HG03025 (cell line): ENCODE measurements at regions not wholly inside any gene's neighbourhood (a gene's known extent, or its start where the extent isn't known, plus 50 kb on each side); places are given as distances from the start of the nearest gene placed in this dataset.

ENCODE experiments used
- ATAC-seq: cut with Tn5 transposase; IDR thresholded peaks from one replicate; pipeline ENCODE4 v1.9.1; 2021; ENCODE audit warnings: mild to moderate bottlenecking, moderate library complexity; ENCODE audit not compliant: unreplicated experiment, low FRiP score

DNA sequence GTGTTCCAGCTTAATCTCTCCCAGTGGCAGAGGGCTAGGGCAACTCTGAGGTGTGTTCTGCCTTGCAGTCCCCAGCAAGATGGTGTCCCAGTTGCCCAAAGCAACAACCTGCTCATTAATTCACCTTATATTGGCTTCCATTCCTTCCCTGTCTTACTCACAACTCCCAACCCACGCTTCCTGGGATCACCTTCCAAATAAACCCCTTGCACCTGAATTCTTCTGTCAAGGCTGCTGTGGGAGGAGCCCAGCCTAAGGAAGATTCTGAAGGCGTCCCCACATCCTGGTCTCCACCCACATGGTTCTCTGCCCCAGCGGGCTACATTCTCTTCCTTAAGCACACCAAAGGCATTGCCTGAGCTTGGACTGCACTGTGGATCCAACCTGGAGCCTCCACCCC, 116.6 kb upstream of the MAFB start:
- no peak for ATAC-seq

DNA sequence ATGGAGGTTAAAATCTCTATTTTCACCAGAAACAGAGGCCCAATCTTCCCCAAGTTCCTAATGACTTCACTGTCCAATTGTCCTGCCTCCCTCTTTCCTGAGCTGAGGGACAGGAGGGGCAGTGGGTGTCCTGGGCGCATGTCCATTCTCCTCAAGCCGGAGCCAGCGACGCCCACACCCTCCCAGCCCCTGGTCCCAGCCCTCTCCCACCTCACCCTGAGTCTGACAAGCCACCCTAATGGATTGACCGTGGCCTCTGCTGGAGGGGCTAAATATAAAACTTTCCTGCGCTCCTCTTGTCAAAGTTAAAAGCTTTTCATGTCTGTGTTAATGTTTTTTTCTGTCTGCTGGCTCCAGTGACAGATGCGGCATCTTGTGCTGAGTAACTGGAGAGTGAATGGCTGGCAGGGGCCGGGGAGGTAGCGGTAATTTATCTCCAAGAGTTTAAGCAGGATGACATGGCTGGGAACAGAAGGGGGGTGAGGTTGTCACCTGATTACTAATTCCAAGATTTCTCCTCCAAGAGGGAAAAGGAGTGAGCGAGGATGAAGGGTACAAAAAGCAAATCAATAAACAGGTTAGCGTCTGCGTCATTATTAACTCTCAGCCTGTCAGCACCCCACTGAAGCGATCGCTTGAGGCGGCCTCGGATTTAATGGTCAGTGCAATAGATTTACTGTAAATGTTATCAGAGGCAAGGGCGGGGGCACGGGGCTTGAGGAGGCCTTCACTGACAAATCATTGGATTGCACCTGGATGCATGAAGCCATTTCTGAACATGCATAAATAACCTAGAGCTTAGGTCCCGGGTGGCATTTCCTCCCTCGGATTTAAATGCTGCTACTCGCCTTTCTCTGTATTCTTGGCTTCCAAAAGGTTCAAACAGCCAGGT, 118.1 kb upstream of the MAFB start:
- no peak for ATAC-seq

DNA sequence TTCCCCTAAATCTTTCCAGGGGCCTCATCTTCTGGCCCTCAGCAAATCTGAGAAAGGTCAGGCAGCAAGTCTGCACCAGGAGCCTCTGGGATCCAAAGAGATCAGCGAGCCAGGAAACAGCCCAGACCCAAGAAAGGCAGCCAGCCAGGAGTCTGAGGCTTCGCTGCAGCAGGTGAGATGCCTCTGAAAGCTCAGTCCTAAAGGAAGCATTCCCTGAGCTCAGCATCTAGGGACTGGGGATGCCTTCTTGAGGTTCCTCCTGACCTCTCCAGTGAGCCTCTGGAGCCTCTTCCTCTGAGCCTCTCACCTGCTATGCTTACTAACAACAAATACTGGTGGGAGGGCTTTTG, 118.8 kb upstream of the MAFB start:
- no peak for ATAC-seq

DNA sequence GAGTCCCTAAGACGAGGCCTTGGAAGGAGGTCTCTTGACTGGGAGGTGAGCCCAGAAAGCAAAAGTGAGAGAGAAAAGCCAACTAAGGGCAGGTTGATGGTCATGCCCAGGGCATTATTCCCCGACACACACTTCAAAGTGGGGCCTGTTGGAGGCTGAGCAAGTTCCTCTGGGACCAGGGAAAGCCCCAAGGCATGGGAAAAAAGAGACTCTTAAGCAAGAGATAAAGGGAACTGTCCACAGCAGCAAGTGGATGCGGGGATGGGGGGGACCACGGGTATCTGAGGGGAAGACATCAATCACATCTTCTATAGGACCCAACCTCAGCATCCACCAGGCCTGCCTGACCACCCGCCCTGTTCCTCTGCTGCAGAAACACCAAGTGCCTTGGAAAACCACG, 119.9 kb upstream of the MAFB start:
- no peak for ATAC-seq

DNA sequence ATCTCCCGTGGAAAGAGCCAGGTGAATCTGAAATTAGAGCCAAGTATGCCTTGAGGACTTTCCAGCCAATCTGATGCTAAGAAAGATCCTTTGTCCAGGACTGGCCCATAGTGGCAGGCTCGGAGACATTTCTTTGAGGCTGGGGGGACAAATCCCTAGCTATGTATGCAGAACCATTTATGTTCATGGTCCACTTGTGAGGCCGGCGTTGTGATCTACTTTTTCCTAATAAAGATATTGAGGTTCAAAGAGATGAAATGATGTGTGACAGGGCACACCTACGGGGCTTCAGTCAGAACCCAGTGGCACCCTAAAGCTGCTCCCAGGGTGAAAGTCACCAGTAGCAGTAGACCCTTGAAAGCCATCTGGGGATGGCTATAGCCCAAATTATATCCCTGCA, 120.3 kb upstream of the MAFB start:
- ATAC-seq, result no peak

DNA sequence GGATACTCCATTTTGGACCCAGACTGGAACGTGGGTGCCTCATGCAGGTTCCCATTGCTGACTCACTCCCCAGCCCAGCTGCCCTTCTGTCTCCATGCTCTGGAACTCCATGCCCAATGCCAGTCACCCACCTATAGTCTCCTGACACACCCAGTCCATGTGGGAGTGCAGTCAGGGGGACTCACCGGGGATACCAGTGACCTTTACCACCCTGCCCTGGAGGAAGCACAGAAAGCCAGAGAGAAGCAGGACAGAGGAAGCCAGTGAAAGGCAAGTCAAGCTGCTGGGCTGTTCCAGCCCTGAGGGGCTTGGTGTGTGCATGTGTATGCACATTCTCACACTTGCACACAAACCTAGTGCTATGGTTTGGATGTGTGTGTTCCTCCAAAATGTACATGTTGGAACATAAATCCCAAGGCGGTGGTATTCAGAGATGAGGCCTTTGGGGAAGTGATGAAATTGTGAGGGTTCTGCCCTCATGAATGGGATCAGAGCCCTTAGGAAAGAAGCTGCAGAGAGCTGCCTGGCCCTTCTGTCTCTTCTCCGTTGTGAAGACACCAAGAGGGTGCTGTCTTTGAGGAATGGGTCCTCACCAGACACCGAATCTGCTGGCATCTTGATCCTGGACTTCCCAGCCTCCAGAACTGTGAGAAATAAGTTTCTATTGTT, 121.4 kb upstream of the MAFB start:
- ATAC-seq, result no peak

DNA sequence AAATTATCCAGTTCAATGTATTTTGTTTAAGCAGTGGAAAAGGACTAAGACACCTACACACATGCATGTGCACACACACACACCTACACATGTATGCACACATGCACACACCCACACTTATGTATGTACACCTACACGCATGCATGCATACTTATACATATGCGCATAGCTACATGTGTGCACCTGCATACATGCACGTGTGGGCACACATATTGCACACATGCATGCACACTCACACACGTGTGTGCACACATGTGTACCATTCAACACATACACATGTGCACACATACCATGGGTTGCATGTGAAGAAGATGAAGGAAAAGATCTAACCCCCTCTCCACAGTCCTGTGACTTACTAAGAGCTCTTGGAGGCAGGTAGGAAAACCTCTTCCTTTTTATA, 122.0 kb upstream of the MAFB start:
- ATAC-seq, result no peak

DNA sequence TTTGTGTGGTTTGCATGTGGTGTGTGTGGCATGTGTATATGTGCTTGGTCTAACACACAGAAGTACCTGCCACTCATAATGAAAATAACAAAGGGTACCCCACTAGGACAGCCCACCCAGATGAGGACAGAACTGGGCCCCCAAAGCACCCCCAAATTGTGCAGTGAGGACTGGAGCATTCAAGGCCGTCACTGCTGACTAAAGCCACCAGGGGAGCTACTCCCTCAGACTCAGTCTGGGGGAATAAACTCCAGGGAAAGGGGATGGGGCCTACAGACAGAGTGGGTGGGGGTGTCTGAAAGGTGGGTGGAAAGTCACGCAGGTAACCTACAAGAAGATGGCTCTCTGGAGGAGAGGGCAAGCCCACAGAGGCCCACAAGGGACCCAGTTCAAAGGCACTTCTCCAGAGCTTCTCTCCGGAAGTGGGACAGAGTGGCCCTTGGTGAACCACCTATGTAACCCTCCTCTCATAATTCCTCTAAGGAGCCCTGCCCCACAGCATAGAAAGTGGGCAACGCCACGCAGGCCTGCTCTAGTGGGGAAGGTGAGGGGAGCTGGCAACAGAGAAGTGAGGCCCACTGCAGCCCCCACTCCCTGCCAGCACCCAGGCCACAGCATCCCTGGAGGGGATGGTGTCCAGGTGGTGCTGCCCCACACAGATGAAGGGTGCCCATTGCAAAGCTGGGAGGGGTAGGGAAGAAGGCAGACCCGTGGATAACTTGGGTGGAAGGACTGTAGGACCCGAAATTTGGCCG, 122.8 kb upstream of the MAFB start:
- ATAC-seq, result no peak

DNA sequence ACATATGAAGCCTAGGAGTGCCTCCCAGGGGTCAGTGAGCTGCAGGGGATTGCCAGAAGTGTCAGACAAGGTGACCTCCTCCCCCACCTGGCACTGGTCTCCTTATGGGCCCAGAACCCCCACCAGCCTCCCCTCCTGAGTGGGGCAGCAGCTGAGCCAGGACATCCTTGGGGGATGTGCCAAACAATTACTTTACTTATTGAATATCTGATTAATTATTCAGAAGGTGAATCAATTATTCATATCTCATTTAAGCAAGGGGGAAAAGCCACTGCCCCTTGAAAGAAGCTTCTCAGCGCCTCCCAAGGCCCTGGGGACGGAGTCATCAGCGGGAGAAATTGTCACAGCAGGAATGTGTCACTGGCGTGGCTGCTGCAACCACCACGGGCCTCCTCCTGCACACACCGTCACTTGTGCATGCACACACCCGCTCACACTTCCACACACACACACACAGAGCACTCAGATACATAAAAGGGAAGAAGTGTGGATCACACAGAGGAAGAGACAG, 123.4 kb upstream of the MAFB start:
- no peak for ATAC-seq

DNA sequence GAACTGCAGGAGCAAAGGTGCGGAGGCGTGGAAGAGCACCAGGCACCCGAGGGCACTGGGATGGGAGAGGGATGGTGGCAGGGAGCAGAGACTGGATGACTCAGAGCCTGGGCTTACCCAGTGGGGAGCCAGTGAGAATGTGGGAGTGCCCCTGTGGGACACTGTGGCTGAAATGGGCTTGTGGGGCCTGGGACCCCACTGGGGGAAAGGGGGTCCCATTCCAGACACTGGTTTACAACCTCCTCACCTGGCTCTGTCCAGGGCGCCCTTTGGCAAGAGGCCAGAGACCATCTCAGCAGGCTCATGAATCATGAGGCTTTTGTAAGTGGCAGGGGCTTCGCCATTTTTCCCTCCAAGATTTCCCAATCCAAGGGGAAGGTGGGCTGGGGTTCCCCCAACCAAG, 124.0 kb upstream of the MAFB start:
- ATAC-seq, result no peak

DNA sequence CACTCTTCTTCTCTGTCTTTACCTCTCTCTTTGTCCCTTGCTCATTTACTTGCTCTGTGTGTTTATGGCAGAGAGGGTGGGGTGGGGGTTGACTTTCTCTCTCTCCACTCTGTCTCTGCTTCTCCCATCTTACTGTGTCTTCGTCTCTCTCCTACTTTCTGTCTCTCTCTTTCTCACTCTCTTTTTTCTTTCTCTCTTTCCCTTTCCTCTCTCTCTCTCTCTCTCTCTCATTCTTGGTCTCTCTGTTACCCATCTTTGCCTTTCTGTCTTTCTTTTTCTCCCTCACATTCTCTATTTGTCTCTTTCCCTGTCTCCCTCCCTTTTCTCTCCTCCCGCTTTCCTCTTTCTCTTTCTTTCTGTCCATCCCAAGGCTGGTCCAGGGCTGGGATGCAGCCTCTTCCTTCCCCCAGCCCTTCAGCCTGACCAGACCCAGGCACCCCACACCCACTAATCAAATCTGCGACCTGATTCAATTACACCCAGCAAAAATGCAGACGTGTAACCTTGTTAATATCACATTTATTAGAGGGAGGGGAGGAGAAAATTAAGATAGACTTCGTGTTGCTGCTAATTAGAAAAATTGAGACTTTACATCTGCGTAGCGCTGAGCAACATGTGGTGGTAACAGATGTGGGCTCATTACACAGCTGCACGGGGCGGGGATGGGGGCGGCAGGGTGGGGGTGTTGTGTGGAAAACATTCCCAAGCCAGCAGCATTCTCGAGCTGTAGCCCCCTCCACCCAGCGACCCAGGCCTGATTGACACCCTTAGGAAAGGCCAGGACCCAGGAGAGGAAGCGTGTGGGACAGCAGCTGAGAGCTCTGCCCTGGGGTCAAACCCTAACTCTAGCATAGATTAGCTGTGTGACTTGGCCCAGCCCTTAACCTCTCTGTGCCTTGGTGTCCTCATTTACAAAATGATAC, 124.9 kb upstream of the MAFB start:
- ATAC-seq, result no peak

DNA sequence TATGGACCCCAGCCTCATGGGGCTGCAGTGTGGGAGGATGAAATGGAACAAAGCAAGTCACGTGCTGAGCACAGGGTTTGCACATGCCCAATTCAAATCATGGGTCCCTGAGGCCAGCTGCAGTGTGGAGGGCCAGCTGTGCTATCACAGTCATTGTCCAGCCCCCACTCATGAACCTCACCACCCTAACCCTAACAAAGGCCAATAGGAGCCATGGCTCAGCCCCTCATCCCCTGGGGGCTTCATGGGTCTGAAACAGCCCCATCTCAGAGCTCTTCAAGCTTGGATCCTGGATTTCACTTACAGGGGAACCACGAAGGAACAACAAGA, 125.6 kb upstream of the MAFB start:
- ATAC-seq, result no peak

DNA sequence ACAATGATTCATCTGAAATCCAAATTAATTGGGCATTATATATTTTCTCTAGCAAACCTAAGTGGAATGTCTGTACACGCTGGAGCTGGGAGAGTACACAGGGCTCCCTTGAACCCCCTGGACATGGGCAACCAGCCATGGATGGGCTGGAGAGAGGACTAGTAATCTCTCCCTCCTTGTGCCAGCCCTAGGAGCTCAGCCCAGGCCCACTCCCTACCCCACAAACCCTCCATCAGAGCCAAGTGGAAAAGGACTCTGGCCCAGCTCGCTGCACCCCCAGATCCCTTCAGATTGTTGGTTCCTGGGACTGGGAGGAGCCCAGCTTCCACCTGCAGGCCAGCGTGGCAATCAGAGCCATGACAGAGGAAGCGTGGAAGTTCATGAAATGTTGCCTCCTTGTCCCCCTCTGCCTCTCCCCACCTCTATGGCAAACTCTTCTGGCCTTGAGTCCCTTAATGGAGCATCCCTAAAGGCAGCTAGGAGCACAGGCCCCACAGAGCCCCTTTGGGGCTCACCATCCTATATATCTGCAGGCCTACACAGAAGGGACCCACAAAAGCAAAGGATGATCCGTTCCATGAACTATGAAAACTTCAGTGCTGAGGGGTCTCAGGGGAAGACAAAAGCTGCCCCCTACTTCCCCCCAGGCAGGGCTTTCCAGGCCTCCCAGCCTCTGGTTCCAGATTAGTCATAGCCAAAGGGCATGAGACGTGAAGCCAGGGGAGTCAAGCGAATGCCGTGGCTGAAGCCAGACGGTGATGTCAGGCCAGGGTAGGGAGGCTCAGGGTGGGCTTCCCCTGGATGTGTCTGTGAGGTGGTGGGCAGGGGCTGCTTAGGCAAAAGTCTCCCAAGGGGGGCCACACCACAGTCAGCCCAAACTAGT, 126.4 kb upstream of the MAFB start:
- no peak for ATAC-seq

DNA sequence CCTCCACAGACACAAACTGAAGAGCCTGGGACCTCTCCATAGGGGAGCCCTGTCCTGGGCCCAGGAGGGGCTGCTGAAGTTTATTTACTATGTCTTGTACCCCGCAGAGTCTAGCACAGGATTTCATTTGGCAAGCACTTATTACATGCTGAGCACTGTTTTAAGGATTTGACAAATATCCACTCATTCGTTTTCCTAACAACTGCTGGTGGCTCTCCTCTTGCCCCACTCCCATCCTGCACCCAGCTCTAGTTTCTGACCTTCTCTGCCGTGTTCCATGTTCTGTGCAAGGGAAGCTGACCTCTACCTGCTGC, 127.0 kb upstream of the MAFB start:
- ATAC-seq, result no peak

DNA sequence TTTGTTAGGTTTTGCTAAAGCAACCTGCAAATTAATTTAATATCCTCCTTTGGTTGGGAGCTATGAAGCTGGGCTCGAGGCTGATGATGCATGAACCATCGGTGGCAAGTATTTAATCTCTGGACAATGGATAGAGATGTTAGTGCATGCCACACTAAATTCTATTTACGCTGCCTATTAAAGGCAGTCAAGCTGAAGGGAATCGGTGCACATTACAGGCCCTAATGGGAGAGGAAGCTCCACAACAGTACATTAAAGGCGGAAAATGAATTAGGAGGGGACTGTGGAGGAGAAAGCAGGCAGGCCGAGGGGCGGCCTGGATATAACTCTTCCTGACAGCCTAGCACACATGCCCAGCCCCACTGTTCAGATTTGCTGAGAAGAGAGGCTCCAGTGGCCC, 132.4 kb upstream of the MAFB start:
- ATAC-seq, result no peak

DNA sequence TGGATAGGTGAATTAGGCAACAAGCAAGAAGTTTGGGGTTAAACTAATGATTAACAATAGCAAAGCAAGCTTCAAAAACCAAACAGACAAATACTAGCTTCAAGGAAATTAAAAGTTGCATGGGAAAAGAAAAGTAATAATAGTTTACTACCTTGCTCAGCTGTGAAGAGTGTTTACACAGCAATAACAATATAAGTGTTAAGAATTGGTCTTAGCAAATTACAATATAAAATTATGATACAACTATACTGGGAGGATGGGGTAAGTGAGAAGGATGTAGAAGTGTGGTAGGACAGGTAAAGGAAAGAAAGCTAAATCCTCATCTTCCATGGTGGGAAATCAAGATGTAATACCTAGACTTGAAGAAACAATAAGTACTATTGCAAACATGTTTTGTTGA, 137.7 kb upstream of the MAFB start:
- no peak for ATAC-seq

DNA sequence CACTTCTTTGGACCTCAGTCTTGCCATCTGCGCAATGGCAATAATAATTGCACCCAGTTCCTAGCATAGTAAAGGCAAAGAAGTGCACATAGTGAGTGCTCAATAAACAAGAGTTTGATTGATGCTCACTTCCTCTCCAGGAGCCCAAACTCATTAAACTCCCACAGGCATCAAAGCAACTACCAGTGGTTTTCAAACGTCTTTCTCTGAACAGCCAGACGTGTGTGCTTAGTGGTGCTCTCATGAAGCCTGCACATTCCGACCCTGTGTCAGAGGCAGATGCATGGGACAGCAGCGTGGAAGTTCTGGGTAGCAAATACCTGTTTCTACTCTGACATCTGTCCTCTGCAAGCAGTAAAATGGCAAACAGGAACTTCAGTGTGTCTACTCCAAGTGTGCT, 146.3 kb upstream of the MAFB start:
- no peak for ATAC-seq

DNA sequence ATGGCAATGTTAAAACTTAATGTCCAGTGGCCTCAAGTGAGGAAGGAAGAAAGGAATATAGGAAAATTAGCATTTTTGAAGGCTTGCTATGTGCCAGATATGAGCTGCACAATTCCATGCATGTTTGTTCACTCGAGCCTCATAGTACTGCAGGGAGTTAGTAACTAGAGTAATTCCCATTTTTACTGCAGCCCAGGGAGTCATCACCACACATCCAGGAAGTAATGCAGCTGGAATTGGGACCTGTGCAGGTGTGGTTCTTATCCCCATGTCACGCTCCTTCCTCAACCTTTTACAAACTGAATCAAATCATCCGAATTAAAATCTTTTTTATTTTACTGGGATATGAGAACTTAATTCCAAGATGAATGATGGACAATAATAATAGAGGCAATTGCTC, 149.5 kb upstream of the MAFB start:
- no peak for ATAC-seq

DNA sequence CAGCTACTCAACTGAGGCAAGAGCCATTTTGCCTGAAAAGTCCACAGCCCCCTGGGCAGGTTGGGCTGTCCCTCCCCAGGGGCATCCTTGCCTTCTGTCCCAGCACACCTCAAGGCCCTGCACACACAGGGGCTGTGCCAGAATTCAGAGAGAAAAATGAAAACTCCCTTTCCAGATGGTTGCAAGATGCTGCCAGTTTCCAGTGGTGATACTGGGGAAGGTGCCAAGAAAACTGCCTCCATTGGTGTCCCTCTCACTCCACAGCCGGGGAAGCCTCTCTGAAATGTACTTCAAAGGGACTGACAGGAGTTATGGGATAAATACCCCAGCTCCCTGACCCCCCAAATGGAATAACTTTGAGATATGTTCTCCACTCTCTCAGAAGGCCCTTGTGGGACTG, 154.2 kb upstream of the MAFB start:
- no peak for ATAC-seq

DNA sequence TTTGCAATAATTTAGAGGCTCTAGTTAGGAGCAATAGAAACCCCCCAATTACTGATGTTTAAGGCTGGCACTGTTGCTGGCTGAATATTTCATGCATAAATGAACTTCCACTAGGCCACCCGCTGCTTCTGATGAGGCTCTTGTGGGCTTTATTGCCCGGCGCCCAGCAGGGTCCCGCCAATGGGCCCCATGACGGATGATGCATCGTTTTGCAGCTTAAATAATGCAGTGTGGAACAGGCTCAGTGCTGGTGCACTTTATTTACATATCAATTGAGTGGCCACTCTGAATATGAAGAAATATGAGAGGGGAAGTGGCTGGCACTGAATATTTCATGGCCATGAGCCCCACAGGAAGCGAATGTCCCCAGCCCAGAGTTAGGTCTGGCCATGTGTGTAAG, 155.3 kb upstream of the MAFB start:
- ATAC-seq, result no peak
